GM19023 (cell line): ENCODE measurements at regions not wholly inside any gene's neighbourhood (a gene's known extent, or its start where the extent isn't known, plus 50 kb on each side); places are given as distances from the start of the nearest gene placed in this dataset.

ENCODE experiments used
- ATAC-seq: cut with Tn5 transposase; IDR thresholded peaks from one replicate; pipeline ENCODE4 v1.9.1; 2021; ENCODE audit warnings: mild to moderate bottlenecking, moderate library complexity; ENCODE audit not compliant: unreplicated experiment

DNA sequence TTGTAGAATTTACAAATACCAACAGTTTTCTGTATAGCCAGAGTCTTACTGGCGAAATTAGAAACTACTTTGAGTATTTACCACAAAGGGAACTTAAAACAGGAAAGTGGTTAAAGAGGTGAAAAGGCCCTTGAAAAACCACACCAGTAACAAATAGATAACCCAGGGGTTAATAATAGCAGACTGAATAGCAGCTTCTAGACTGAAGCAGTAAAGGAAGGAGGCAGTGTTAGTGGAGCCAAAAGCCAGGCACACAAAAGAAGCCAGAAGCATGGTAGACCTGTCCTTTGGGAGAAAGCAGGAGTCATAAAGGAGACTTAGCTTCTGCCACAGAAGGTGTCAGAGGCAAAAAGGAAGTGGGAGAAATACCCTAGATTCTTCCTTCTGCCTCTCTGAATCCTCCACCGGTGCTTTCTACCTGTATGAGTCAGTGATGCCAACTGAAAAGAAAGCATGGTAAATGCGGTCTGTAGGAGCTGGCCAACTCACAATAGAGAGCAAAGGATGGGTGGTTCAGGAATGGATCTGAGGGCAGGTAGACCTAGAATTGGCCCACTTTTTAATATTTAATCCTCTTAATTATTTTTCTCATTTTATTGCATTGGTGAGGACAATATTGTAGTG lies 97.3 kb downstream of the ARL6IP6 start:
- no peak for ATAC-seq

DNA sequence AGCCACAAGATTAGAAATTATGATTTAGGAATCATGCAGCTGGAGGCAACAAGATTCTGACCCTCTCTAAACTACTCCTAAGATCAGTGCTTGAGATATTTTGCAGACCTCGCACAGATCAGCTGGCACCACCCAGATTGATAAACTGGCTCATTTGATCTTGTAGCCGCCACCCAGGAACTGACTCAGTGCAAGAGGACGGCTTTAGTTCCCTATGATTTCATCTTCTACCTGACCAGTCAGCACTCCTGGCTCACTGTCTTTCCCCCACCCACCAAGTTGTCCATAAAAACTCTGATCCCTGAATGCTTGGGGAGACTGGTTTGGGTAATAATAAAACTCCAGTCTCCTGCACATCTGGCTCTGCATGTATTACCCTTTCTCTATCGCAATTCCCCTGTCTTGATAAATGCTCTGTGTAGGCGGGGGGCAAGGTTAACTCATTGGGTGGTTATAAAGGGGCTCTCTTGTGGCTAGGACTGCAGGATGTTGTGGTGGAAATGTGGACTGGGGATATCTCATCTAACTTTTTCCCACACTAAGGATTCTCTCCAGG lies 96.1 kb downstream of the ARL6IP6 start:
- no peak for ATAC-seq

DNA sequence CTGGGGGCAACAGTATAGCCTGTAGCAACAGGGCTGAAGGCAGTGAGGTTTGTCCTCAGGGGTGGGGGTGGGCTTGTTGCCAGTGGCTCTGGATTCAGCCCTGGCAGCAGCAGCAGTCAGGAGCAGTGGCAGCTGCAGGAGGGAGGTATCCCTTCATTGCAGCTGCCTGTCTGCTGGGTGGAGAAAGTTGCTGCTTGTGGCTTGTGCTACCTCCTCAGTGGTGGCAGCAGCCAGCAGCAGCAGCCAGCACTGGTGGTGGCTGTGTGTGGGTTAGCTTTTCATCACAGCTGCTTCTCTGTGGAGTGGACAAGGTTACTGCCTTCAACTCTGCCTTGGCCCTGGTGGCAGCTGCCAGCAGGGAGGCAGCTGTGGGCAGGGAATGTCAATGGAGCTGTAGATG lies 94.9 kb downstream of the ARL6IP6 start:
- ATAC-seq, result no peak
